Sigmoid colon (tissue), 4 donors: ENCODE measurements at regions not wholly inside any gene's neighbourhood (a gene's known extent, or its start where the extent isn't known, plus 50 kb on each side); places are given as distances from the start of the nearest gene placed in this dataset.

ENCODE experiments used
- EP300 ChIP-seq, 4 donors: sonication (generic); formaldehyde crosslinking; IDR thresholded peaks; one replicate each; pipeline ENCODE4 v1.6.1; 2017; ENCODE audit warnings: antibody characterized with exemption in 4 of 4
- POLR2A ChIP-seq, 2 donors: fragments of 450-650 bp; IDR thresholded peaks; one replicate each; pipeline ENCODE4 v1.6.1; 2016; ENCODE audit warnings: antibody characterized with exemption in 2 of 2, mild to moderate bottlenecking in 2 of 2, moderate library complexity in 2 of 2
- POLR2AphosphoS5 ChIP-seq, 4 donors: sonication (generic); formaldehyde crosslinking; IDR thresholded peaks; one replicate each; pipeline ENCODE4 v1.6.1; 2017; ENCODE audit warnings: antibody characterized with exemption in 4 of 4
- TF ChIP-seq, protein P1 (sequence below), 4 experiments: fragments of 450-650 bp in 3 of 4; fragments of 200-600 bp in 1 of 4; IDR thresholded peaks; one replicate each; pipeline ENCODE4 v1.5.1; 2016 to 2019; ENCODE audit warnings: antibody characterized with exemption in 4 of 4, mild to moderate bottlenecking in 3 of 4, moderate library complexity in 2 of 4

DNA sequence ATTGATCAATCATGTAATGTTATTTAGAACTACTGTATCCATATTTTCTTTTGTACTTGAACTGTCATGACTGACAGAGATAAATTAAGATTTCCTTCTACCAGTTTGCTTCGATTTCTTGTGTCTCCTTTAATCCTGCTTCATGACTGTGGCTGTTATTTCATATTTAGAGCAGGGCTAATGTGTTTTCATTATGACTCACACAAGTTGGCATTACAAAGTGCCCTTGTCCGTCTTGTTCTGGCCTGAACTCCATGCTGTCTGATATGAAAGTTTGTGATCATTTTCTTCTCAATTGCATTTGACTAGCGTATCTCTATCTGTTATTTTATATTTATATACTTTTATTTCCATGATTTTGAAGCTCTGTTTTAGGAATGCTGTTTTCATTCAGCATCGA is 344.1 kb upstream of the PRKCQ start:
- TF ChIP-seq, protein P1, sequence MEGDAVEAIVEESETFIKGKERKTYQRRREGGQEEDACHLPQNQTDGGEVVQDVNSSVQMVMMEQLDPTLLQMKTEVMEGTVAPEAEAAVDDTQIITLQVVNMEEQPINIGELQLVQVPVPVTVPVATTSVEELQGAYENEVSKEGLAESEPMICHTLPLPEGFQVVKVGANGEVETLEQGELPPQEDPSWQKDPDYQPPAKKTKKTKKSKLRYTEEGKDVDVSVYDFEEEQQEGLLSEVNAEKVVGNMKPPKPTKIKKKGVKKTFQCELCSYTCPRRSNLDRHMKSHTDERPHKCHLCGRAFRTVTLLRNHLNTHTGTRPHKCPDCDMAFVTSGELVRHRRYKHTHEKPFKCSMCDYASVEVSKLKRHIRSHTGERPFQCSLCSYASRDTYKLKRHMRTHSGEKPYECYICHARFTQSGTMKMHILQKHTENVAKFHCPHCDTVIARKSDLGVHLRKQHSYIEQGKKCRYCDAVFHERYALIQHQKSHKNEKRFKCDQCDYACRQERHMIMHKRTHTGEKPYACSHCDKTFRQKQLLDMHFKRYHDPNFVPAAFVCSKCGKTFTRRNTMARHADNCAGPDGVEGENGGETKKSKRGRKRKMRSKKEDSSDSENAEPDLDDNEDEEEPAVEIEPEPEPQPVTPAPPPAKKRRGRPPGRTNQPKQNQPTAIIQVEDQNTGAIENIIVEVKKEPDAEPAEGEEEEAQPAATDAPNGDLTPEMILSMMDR (IDR thresholded peaks at IDR 0.05): no peak
- TF ChIP-seq POLR2A (IDR thresholded peaks at IDR 0.05) (no peak), EP300 (IDR thresholded peaks at IDR 0.05) (no peak), POLR2AphosphoS5 (IDR thresholded peaks at IDR 0.05) (no peak)
